H4 (cell line): ENCODE measurements at regions not wholly inside any gene's neighbourhood (a gene's known extent, or its start where the extent isn't known, plus 50 kb on each side); places are given as distances from the start of the nearest gene placed in this dataset.
"Not testable (repeated sequence)": the region's sequence is repeated elsewhere in the genome, so short reads cannot be mapped to it uniquely, and the experiment has no call there.

Source experiments
- DNase-seq: peaks from one replicate; pipeline ENCODE4 v3.0.0-alpha.2; 2015; ENCODE audit warnings: low spot score

DNA sequence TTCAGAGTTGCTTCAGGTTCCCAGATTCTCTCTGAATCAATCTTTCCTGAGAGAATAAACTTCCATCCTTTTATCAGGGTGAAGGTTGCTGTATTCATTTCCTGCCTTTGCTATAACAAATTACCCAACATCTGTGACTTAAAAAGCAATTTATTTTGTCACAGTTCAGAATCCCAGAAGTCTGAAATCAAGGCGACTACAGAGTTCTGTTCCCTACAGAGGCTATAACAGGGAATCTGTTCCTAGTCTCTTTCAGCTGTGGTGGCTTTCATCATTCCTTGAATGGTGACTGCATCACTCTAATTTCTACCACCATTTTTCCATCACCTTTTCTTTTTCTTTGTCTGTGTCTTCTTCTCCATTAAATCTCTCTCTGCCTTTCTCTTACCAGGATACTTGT is 459.3 kb upstream of the PRR20A start:
- no peak for DNase-seq

DNA sequence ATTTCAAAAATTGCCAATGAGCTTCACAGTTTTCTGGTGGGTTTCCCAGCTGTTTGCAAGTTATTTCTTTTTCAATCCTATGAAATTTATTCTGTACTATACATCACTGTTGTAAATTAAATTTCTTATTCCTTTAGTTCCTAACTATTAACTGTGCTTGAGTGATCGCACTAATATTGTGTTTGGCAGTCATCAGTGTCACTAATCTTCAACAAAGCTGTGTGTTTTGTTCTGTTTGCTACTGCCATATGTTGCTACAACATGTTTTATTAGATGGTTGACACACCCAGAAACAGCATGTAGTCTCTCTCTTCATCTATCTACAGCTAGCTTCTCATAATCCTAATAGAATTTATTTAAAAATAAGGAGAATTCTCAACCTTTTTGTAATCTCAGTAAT is 453.6 kb upstream of the PRR20A start:
- DNase-seq, result no peak

- no peak for DNase-seq
Measured at GRCh38 chr13:56697011-56697410, 443.7 kb upstream of the PRR20A start.

DNA sequence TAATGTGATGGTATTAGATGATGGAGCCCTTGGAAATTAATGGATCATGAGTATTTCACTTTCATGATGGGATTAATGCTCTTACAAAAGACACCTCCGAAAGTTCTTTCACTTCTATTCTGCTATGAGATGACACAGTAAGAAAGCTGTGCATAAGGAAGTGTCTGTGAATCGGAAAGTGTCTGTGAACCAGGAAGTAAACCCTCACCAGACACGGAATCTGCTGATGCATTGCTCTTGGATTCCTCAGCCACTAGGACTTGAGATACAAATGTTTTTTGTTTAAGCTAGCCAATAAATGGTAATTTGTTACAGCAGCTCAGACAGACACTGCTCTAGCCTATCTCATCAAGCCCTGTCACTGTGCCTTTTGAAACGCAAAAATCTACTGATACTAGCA is 440.4 kb upstream of the PRR20A start:
- peak; percentile 11 for DNase-seq

DNA sequence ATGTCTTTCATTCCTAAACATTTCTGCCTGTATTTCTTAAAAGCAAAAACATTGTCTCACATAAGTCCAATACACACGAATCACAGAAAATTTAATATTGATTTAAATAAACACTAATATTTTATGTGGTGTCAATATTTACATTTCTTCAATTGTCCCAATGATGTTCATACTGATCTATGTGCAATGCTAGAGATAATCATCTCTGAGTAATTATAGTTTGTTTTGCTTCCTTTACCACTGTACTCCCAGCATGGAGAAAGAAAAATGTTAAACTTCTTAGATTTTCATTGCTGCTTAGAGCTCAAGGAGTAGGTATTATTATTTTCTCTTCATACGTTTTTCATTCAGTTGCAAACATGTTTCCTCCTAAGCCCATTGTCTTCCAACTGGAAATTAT is 434.2 kb upstream of the PRR20A start:
- DNase-seq, result no peak

- DNase-seq, result no peak
Measured at GRCh38 chr13:56713656-56714055, 427.1 kb upstream of the PRR20A start.

DNA sequence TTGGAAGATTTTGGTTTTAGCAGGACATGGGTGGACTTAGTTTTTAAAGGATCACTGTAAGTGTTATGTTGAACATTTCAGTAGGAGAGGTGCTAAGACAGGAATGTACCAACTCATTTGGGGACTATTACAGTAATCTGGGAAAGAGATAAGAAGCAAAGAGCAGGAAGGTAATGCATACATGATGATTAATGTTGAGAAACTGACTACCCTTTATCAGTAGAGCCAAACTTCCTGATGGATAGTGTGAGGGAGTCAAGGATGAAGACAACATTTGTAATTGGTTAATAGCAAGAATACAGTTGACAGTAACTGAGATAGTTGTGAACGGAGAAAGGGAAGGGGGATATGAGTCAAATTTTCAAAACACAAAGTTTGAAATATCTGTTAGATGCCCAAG is 421.9 kb upstream of the PRR20A start:
- DNase-seq, result no peak

GRCh38 chr13:56720841-56721240 is 419.9 kb upstream of the PRR20A start:
- DNase-seq, result no peak

- DNase-seq, result no peak
Measured at GRCh38 chr13:56735537-56735942, 405.2 kb upstream of the PRR20A start.

DNA sequence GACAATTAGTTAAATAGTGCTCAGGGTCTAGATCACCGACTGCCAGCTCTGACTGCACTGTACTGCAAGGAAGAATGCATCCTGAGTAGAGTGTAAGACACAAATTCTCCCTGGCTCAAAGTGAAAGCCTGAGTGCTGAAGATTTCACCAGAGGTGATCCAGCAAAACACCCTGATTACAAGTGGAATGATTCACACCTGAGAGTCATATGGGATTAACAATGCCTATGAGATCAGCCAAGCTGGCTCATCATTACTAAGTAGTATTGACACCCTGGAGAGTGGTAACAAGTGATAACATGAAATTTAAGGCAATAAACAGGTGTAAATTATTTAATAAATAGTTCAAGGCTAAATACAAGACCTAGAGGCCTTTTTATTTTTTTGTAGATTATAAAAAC is 403.8 kb upstream of the PRR20A start:
- no peak for DNase-seq

- no peak for DNase-seq
Measured at GRCh38 chr13:56752636-56753035, 388.1 kb upstream of the PRR20A start.

- DNase-seq, result no peak
Measured at GRCh38 chr13:56755181-56755935, 385.4 kb upstream of the PRR20A start.

DNA sequence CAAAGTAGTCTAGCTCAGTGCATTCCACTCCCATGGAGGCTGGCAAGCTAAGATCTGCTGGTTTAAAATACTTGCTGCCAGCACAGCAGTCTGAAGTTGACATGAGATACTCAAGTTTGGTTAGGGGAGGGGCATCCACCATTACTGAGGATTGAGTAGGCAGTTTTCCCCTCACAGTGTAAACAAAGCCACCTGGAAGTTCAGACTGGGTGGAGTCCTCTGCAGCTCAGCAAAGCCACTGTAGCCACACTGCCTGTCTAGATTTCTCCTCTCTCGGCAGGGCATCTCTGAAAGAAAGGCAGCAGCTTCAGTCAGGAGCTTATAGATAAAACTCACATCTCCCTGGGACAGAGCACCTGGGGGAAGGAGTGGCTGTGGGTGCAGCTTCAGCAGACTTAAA is 377.4 kb upstream of the PRR20A start:
- not testable (repeated sequence) for DNase-seq

- no peak for DNase-seq
Measured at GRCh38 chr13:56773148-56773547, 367.6 kb upstream of the PRR20A start.

DNA sequence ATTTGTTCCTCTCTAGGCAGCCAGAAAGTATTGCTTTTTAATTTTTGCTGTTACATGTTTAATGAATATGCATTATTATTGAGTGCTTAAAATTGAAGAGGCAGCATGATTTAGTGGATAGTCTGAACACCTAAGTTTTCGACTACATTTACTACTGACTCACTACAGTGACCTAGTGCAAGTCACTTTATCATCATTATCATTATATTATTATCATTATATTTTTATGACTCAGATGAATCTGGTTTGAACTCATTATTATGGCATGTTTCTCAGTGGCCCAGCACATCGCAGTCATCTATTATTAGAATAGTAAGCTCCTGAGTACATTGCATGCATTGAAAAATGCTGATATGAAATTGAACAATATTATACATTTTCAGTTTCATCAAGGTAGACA is 351.2 kb upstream of the PRR20A start:
- DNase-seq, result no peak

GRCh38 chr13:56837161-56837560 is 303.6 kb upstream of the PRR20A start:
- no peak for DNase-seq

DNA sequence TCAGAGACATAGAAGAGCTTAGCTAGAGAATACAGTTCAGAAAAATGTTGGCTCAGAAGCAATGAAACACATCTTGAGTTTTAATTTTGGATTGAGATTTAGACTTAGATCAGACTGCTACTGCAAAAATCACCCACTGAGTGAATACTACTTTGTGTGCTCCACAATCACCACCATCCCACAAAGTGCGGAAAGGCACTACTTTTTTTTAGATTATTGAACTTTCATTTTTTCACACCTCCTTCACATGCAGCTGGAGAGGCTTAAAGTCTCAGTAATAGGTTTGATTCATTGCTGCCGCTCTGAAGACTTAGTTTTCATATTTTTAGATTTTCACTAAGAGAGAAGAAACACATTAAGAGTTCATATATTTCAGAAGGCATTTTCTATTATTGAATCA is 289.9 kb upstream of the PRR20A start:
- no peak for DNase-seq

DNA sequence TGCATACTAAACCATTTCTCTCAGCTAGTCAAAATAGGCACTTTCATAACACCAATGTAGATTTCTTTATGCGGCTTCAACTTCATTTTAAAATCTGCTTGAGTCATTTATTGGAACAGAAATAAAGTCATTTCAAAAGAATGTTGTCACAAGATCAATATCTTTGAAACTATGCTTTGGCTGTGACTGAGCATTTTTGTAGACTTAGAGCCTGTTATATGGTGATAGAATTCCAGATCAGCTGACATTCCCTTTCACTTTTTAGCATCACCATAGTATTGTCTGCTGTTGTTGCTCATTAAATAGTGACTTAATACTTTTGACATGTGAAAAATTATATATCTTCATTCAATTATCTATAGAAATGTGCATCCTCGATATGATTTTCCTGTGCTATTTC is 279.2 kb upstream of the PRR20A start:
- no peak for DNase-seq

DNA sequence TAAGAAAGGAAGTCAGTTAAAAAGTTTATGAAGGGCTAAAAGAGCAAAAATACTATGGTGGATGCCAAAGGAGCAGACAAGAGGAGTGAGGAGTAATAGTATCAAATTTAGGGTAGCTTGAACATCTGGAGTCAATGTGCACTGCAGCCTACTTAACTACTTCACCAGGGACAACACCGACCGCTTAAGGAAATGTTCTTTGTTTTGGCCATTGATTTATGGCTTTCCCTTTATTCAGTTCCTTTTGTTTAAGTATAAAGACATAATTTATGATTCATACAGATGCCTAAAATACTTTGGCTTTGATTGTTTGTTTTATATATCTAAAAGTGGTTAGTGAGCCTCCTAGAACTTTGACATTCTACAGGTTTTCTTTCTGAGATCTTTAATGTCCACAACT is 276.3 kb upstream of the PRR20A start:
- DNase-seq, result no peak

GRCh38 chr13:56865416-56865815 is 275.3 kb upstream of the PRR20A start:
- no peak for DNase-seq

DNA sequence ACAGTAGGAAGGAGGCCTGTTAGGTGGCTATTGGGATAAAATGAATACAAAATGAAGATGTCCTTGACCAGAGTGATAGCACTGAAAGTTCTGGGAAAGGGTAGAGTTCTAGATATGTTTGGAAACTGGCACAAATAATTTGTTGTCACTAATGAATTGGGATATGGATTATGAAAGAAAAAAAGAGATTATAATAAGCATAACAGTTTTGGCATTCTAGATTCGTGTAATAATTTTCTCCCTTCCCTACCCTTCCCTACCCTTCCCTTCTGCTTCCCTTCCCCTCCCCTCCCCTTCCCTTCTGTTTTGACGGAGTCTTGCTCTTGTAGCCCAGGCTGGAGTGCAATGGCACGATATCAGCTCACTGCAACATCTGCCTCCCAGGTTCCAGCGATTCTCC is 271.0 kb upstream of the PRR20A start:
- DNase-seq, result no peak

- no peak for DNase-seq
Measured at GRCh38 chr13:56886398-56886797, 254.3 kb upstream of the PRR20A start.

- DNase-seq, result no peak
Measured at GRCh38 chr13:56888455-56888854, 252.3 kb upstream of the PRR20A start.

DNA sequence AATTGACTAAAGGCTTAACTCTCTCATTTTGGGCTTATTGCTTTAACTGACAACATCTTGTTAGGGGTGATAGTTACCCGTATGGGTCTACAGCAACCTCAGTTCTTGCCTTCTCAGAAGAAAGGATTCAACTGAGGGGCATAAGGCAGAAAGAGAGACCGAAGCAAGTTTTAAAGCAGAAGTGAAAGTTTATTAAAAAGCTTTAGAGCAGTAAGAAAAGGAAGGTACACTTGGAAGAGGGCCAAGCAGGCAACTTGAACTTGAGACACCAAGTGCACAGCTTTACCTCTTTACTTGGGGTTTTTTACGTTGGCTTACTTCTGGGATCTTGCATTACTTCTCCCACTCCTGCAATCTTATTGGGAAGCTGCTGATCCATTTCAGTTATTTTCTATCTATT is 246.9 kb upstream of the PRR20A start:
- DNase-seq, result no peak
